Transverse colon (tissue), 4 donors: ENCODE measurements at regions not wholly inside any gene's neighbourhood (a gene's known extent, or its start where the extent isn't known, plus 50 kb on each side); places are given as distances from the start of the nearest gene placed in this dataset.

Experiments
- CTCF ChIP-seq, 5 experiments: fragments of 200-600 bp in 3 of 5; fragments of 450-650 bp in 2 of 5; sonication (generic) in 3 of 5; IDR thresholded peaks; 1 replicate in 2 of 5; 2 replicates in 3 of 5; pipeline ENCODE4 v1.5.1; 2016 to 2017; ENCODE audit warnings: antibody characterized with exemption in 5 of 5, inconsistent platforms in 3 of 5, mild to moderate bottlenecking in 2 of 5, moderate library complexity in 1 of 5
- EP300 ChIP-seq: sonication (generic); formaldehyde crosslinking; IDR thresholded peaks from one replicate; pipeline ENCODE4 v1.6.1; 2017; ENCODE audit warnings: antibody characterized with exemption, low read depth
- POLR2A ChIP-seq: fragments of 450-650 bp; IDR thresholded peaks from one replicate; pipeline ENCODE4 v1.6.1; 2016; ENCODE audit warnings: antibody characterized with exemption, mild to moderate bottlenecking, moderate library complexity
- POLR2AphosphoS5 ChIP-seq, 3 donors: sonication (generic); formaldehyde crosslinking; IDR thresholded peaks; one replicate each; pipeline ENCODE4 v1.6.1; 2016; ENCODE audit warnings: antibody characterized with exemption in 3 of 3

- no peak for TF ChIP-seq POLR2A
- TF ChIP-seq CTCF (IDR thresholded peaks at IDR 0.05) = peak in 4 of 5 experiments; percentile 33 to 58 (median 52)
- no peak for TF ChIP-seq EP300
- TF ChIP-seq POLR2AphosphoS5 (IDR thresholded peaks at IDR 0.05) = no peak
These were observed 122.9 kb upstream of the TMEM132D start for GRCh38 chr12:130026608-130027176.
